Brain microvascular endothelial cell (primary cell): ENCODE measurements at regions not wholly inside any gene's neighbourhood (a gene's known extent, or its start where the extent isn't known, plus 50 kb on each side); places are given as distances from the start of the nearest gene placed in this dataset.

Experiments
- DNase-seq: peaks from one replicate; pipeline ENCODE4 v3.0.0-alpha.2; 2020
- H3K27ac ChIP-seq: fragments of 250-450 bp; sonication (Bioruptor Pico); 2 replicates; pipeline ENCODE4 v1.5.1; 2020; ENCODE audit warnings: mild to moderate bottlenecking, moderate library complexity
- H3K27me3 ChIP-seq: fragments of 250-450 bp; sonication (Bioruptor Pico); replicated peaks from 2 replicates; pipeline ENCODE4 v1.5.1; 2020; ENCODE audit warnings: mild to moderate bottlenecking
- H3K36me3 ChIP-seq: fragments of 250-450 bp; sonication (Bioruptor Pico); replicated peaks from 2 replicates; pipeline ENCODE4 v1.5.1; 2020; ENCODE audit warnings: mild to moderate bottlenecking
- H3K4me3 ChIP-seq: 2 replicates; pipeline ENCODE4 v1.5.1; 2011; ENCODE audit warnings: low read depth, mild to moderate bottlenecking, control low read depth, low read length, moderate library complexity
- in situ Hi-C: cut with HindIII; loops from 2 replicates; pipeline ENCODE4 v1.10.0; 2017; ENCODE audit warnings: low sequenced_read_pairs, low pct_ligation_motif_present
- TF ChIP-seq, protein P1 (sequence below): IDR thresholded peaks from 2 replicates; pipeline ENCODE4 v1.5.1; 2011; ENCODE audit warnings: low read depth, mild to moderate bottlenecking, moderate library complexity, low read length, control low read depth, inconsistent platforms; ENCODE audit errors: missing control alignments

DNA sequence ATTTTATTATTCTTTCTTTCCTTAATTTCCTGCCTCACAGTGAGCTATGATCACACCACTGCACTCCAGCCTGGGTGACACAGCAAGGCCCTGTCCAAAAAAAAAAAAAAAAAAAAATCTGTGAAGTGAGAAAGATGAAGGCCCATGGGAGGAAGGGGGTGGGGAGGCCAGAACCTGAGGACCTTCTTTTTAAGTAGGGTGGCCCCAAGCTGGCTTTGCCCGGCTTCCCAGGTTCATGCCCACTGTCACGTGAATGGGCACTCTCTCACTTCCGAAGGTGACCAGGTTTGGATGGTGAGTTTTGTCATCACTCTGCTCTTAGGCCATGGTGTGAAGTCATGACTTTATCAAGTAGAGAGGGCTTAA, 82.3 kb downstream of the TNFAIP2 start:
- TF ChIP-seq, protein P1, sequence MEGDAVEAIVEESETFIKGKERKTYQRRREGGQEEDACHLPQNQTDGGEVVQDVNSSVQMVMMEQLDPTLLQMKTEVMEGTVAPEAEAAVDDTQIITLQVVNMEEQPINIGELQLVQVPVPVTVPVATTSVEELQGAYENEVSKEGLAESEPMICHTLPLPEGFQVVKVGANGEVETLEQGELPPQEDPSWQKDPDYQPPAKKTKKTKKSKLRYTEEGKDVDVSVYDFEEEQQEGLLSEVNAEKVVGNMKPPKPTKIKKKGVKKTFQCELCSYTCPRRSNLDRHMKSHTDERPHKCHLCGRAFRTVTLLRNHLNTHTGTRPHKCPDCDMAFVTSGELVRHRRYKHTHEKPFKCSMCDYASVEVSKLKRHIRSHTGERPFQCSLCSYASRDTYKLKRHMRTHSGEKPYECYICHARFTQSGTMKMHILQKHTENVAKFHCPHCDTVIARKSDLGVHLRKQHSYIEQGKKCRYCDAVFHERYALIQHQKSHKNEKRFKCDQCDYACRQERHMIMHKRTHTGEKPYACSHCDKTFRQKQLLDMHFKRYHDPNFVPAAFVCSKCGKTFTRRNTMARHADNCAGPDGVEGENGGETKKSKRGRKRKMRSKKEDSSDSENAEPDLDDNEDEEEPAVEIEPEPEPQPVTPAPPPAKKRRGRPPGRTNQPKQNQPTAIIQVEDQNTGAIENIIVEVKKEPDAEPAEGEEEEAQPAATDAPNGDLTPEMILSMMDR = no peak
- no peak for DNase-seq
- Histone ChIP-seq H3K36me3 (no peaks in the 10 kb centered on the region), H3K27me3 (peaks cover 13% of the 10 kb centered on the region), H3K27ac (no peak overlapping the region), H3K4me3 (no peak overlapping the region)
- in situ Hi-C loops = no loop called here

DNA sequence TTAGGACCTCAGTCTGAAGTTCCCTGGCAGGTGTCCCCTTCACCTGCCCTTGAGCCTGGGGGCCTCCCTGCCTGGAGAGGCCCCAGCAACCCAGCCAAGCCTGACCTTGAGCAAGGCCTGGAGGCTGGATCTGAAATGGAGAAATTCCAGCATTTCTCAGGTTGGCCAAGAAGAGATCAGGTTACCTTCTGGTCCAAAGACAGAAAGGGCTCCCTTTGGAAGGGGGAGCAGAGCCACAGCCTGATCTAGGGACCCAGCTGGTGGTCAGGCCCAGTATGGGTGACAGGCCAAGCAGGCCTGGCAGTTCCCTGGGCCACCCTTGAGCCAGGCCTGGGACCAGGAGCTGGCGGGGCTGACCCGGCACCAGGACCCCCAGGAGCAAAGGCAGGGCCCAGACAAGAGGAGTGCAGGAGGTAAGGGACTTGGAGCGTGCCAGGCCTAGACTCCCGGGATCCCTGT, 82.8 kb downstream of the TNFAIP2 start:
- H3K27me3 ChIP-seq = peaks cover 13% of the 10 kb centered on the region
- H3K4me3 ChIP-seq = no peak overlapping the region
- TF ChIP-seq, protein P1 = no peak
- no peak for DNase-seq
- in situ Hi-C loops = no loop called here
- no peak overlapping the region for H3K27ac ChIP-seq
- H3K36me3 ChIP-seq = no peaks in the 10 kb centered on the region

DNA sequence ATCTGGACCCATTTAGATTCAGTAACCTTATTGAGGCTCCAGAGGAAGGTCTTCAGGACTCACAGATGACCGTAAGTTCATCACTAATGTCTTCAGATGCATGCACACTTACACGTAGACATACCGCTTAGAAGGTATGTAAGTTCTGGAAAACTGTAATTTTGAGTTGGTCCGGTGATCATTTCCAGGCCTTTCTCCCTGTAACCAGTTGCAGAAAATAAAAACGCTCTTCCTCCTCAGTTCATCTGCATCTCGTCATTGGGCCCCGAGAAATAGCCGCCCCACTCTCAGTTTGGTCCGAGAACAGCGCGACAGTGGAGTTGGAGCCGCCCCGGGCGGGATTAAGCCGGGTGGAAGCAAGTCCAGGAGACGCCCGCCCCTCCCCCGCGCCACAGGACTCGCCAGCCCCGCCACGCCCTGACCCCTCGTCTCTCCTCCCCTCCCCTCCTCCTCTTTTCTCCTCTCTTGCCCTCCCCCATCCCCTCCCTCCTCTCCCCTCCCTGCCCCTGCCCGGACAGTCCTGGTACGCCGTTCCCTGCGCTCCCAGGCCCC, 83.7 kb downstream of the TNFAIP2 start:
- no peak overlapping the region for H3K27ac ChIP-seq
- H3K36me3 ChIP-seq = no peaks in the 10 kb centered on the region
- TF ChIP-seq, protein P1 = no peak
- no peak for DNase-seq
- in situ Hi-C loops = no loop called here
- H3K27me3 ChIP-seq = peaks cover 13% of the 10 kb centered on the region
- peak overlapping the region; percentile 20 for H3K4me3 ChIP-seq

DNA sequence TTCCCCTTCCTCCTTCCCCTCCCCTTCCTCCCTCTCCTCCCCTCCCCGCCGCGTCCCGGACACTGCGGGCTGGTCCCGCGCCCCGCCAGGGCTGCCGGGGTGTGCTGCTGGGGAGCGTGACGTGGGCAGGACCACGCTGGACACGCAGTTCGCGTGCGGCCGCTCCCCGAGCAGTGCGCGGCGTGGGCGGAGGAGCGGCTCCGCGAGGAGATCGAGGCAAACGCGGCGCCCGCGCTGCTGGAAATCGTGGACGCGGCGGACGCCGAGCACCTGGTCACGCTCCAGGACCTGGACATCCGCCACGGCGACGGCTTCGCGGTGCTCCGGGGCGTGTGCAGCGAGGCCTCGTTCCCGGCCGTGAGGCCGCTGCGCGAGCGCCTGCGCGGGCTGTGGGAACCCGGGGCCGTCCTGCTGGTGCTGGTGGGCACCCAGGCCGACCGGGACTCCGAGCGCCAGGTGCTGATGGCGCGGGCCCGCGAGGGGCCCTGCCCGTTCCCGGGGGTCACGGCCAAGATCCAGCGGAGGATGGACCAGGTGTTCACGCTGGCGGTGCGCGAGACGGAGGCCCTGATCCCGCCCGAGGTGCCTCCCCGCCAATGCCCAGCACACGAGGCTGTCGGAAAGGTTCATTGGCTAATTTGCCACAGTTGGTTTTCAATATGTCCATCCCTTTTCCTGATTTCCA, 84.3 kb downstream of the TNFAIP2 start:
- TF ChIP-seq, protein P1 = no peak
- Histone ChIP-seq H3K36me3 (no peaks in the 10 kb centered on the region), H3K27me3 (peaks cover 13% of the 10 kb centered on the region), H3K4me3 (peak overlapping the region; percentile 20), H3K27ac (no peak overlapping the region)
- DNase-seq = no peak
- in situ Hi-C loops = no loop called here

DNA sequence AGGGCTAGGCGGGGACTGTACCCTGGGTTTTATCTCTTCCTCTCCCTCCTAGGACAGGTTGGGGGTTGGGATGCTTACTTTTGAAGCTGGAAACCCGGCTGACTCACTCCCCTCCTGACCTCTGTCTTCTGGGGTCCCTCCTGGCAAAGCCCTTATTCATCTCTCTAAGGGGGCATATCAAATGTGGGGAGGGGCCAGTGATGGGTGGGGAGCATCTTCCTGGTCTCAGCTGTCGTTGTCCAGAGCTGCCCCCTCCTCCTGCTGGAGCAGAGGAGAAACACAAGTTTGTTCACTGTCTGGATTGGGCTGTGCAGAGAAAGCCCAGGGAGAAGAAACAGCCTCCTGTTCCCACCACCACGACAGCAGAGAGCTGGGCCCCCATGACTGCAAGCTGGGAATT, 85.8 kb downstream of the TNFAIP2 start:
- H3K27me3 ChIP-seq = peaks cover 13% of the 10 kb centered on the region
- in situ Hi-C loops = no loop called here
- TF ChIP-seq, protein P1 = peak; percentile 33

More for the DNA sequence above, 85.8 kb downstream of the TNFAIP2 start:
- Histone ChIP-seq H3K27ac (no peak overlapping the region), H3K4me3 (no peak overlapping the region), H3K36me3 (no peaks in the 10 kb centered on the region)
- DNase-seq = no peak
